ENCODE measurements at regions not wholly inside any gene's neighbourhood (a gene's known extent, or its start where the extent isn't known, plus 50 kb on each side); places are given as distances from the start of the nearest gene placed in this dataset.

DNA sequence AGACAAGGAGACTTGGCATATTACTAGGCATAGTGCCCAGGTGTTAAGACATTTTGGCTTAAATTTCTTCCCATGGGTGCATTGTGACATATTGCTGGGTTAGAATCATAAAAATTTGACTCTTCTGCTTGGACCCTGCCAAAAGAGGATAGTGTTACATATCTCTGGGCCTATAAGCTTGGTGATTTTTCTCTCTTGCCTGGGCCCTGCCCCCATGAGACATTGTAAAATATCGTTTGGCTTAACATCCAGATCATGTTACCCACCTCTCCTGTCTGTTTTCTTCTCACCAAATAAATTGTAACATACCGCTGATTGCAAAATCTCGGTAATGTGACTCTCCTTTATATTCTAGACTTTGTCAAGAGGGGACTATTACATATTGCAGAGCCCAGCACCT, 836.4 kb upstream of the TSPY4 start:
- TF ChIP-seq POLR2A (IDR thresholded peaks at IDR 0.05): no peak
- TF ChIP-seq CTCF (IDR thresholded peaks at IDR 0.05): no peak

Data from body of pancreas (tissue), 4 donors.